GM12878 (cell line): ENCODE measurements at regions not wholly inside any gene's neighbourhood (a gene's known extent, or its start where the extent isn't known, plus 50 kb on each side); places are given as distances from the start of the nearest gene placed in this dataset.
A peak's percentile ranks its signal among the peaks of the same experiment; 100 is the strongest.

ENCODE experiments used
- ATF7 ChIP-seq: fragments of 450-650 bp; IDR thresholded peaks from 2 replicates; pipeline ENCODE4 v1.6.1; 2016; ENCODE audit warnings: low read depth, mild to moderate bottlenecking
- BACH1 ChIP-seq: fragments of 450-650 bp; IDR thresholded peaks from 2 replicates; pipeline ENCODE4 v1.6.1; 2017; ENCODE audit warnings: mild to moderate bottlenecking, borderline replicate concordance
- BCLAF1 ChIP-seq: fragments of 450-650 bp; IDR thresholded peaks from 2 replicates; pipeline ENCODE4 v1.6.1; 2017; ENCODE audit warnings: antibody characterized with exemption, mild to moderate bottlenecking, moderate library complexity
- CREM ChIP-seq: IDR thresholded peaks from 2 replicates; pipeline ENCODE4 v1.6.1; 2014; ENCODE audit warnings: antibody characterized with exemption, low read depth
- ETV6 ChIP-seq, 2 experiments: fragments of 450-650 bp in 1 of 2; IDR thresholded peaks in 1 of 2; conservative IDR thresholded peaks in 1 of 2; 2 replicates each; pipeline ENCODE4 v1.6.1; 2014; ENCODE audit warnings: antibody characterized with exemption in 1 of 2, borderline replicate concordance in 1 of 2, low read depth in 1 of 2, mild to moderate bottlenecking in 1 of 2, moderate library complexity in 1 of 2
- FOXK2 ChIP-seq: fragments of 450-650 bp; IDR thresholded peaks from 2 replicates; pipeline ENCODE4 v1.6.1; 2017; ENCODE audit warnings: mild to moderate bottlenecking, moderate library complexity
- GABPA ChIP-seq: IDR thresholded peaks from 2 replicates; pipeline ENCODE4 v1.6.1; 2014; ENCODE audit warnings: antibody characterized with exemption, low read depth, mild to moderate bottlenecking, inconsistent platforms
- GATAD2B ChIP-seq: fragments of 450-650 bp; conservative IDR thresholded peaks from 2 replicates; pipeline ENCODE4 v1.6.1; 2017; ENCODE audit warnings: low read depth, mild to moderate bottlenecking, moderate library complexity
- HCFC1 ChIP-seq: fragments of 150-350 bp; IDR thresholded peaks from 2 replicates; pipeline ENCODE4 v1.6.1; 2014; ENCODE audit warnings: low read length
- JUNB ChIP-seq: IDR thresholded peaks from 2 replicates; pipeline ENCODE4 v1.6.1; 2016; ENCODE audit warnings: antibody characterized with exemption, mild to moderate bottlenecking
- KAT2A ChIP-seq: conservative IDR thresholded peaks from 2 replicates; pipeline ENCODE4 v1.6.1; 2011; ENCODE audit warnings: low read depth, low read length; ENCODE audit not compliant: control insufficient read depth
- MEF2A ChIP-seq: IDR thresholded peaks from 2 replicates; pipeline ENCODE4 v1.6.1; 2011; ENCODE audit warnings: low read depth, mild to moderate bottlenecking, low read length, moderate library complexity; ENCODE audit not compliant: insufficient read depth
- MYC ChIP-seq: IDR thresholded peaks from 2 replicates; pipeline ENCODE4 v1.6.1; 2011; ENCODE audit warnings: mild to moderate bottlenecking, low read length, moderate library complexity, inconsistent platforms; ENCODE audit not compliant: insufficient read depth, insufficient replicate concordance, insufficient read length, severe bottlenecking
- NFYB ChIP-seq: IDR thresholded peaks from 2 replicates; pipeline ENCODE4 v1.6.1; 2011; ENCODE audit warnings: low read depth, mild to moderate bottlenecking, low read length, improper control_type of control experiment, moderate library complexity; ENCODE audit not compliant: insufficient read depth
- NR2C2 ChIP-seq: IDR thresholded peaks from 2 replicates; pipeline ENCODE4 v1.6.1; 2011; ENCODE audit warnings: borderline replicate concordance, low read depth; ENCODE audit not compliant: control insufficient read depth, insufficient read length
- RUNX3 ChIP-seq: IDR thresholded peaks from 2 replicates; pipeline ENCODE4 v1.6.1; 2012; ENCODE audit warnings: low read length, inconsistent platforms
- SMAD1 ChIP-seq: fragments of 450-650 bp; IDR thresholded peaks from 2 replicates; pipeline ENCODE4 v1.6.1; 2018; ENCODE audit warnings: mild to moderate bottlenecking, low read depth; ENCODE audit not compliant: partially characterized antibody
- SMAD5 ChIP-seq: IDR thresholded peaks from 2 replicates; pipeline ENCODE4 v1.6.1; 2016; ENCODE audit warnings: antibody characterized with exemption, low read depth
- SMC3 ChIP-seq: IDR thresholded peaks from 2 replicates; pipeline ENCODE4 v1.6.1; 2011; ENCODE audit warnings: low read length, improper control_type of control experiment, borderline replicate concordance
- SP1 ChIP-seq: IDR thresholded peaks from one replicate; pipeline ENCODE4 v1.6.1; 2011; ENCODE audit warnings: low read depth, low read length
- TCF7 ChIP-seq: IDR thresholded peaks from 2 replicates; pipeline ENCODE4 v1.6.1; 2014; ENCODE audit warnings: antibody characterized with exemption, borderline replicate concordance
- ZBTB11 ChIP-seq: fragments of 450-650 bp; formaldehyde crosslinking; IDR thresholded peaks from 2 replicates; pipeline ENCODE4 v1.5.0; 2022; ENCODE audit warnings: mild to moderate bottlenecking, missing genetic modification characterization

GRCh38 chr6:12356983-12357972 is 67.1 kb downstream of the EDN1 start (continued):
- TF ChIP-seq BCLAF1 (no peak), RUNX3 (peak; percentile 62), NFYB (no peak), MEF2A (0 out of 2 replicates have a peak, but pooled peaks have one; percentile 46), ZBTB11 (CRISPR knock-in tag) (no peak), FOXK2 (no peak), NR2C2 (no peak), JUNB (peak; percentile 28), MYC (no peak), GABPA (no peak), SMC3 (no peak), SMAD1 (no peak), KAT2A (no peak), BACH1 (peak; percentile 52; the same call in 1 of the 2 replicates), ATF7 (peak; percentile 68; the same call in 1 of the 2 replicates), GATAD2B (peak; percentile 21; the same call in 1 of the 2 replicates), CREM (peak; percentile 80), SMAD5 (no peak), SP1 (no peak), TCF7 (no peak), HCFC1 (no peak), ETV6 (conservative IDR thresholded peaks at IDR 0.05 in 1 of 2, IDR thresholded peaks at IDR 0.05 in 1 of 2; ENCODE audit: borderline replicate concordance in 1 of 2, low read depth in 1 of 2) (peak in 1 of 2 experiments; percentile 51; a peak in 1 of 4 replicates)
